Right ventricle myocardium superior (tissue), 1 donor: ENCODE measurements at regions not wholly inside any gene's neighbourhood (a gene's known extent, or its start where the extent isn't known, plus 50 kb on each side); places are given as distances from the start of the nearest gene placed in this dataset.
"Not testable (repeated sequence)": the region's sequence is repeated elsewhere in the genome, so short reads cannot be mapped to it uniquely, and the experiment has no call there.

Experiments
- ATAC-seq: fragments of 200-7000 bp; cut with Tn5 transposase; one replicate; pipeline ENCODE4 v1.9.1; 2020; ENCODE audit warnings: mild to moderate bottlenecking; ENCODE audit not compliant: poor library complexity
- DNase-seq: peaks from one replicate; pipeline ENCODE4 v3.0.0-alpha.2; 2020
- intact Hi-C: fragments of 100-400 bp; cut with DNase I; formaldehyde crosslinking; loops from one replicate; pipeline ENCODE4 v1.11.2; 2022
- donor health status: DM: no; HTN: yes; CAD: no; lungs with severe emphysema.

GRCh38 chr1:244276646-244277045, 175.1 kb downstream of the ADSS2 start:
- ATAC-seq: no peak
- no peak for DNase-seq
- intact Hi-C loops: no loop called here

- DNase-seq (no peak), ATAC-seq (no peak)
- intact Hi-C loops: no loop called here
Observed at GRCh38 chr1:244280201-244280600, 171.5 kb downstream of the ADSS2 start.

DNA sequence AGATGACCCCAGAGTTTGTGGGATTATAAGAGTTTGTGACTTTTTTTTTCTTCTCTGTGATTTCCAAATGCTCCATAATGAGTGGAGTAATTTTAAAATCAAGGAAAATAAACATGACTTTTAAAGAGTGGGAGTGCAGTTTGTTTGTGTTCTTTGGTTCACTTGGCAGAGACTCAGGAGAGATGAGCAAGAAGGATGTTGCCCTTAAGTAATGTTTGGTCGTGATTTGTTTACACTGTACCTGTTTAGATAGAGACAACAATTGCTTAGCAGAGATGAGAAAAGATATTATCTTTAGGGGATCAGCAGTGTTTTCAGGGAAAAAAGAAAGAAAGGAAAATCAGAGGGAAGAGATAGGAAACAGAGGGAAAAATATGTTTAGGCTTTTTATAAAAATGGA, 170.8 kb downstream of the ADSS2 start:
- DNase-seq (no peak), ATAC-seq (no peak)
- intact Hi-C loops: no loop called here

DNA sequence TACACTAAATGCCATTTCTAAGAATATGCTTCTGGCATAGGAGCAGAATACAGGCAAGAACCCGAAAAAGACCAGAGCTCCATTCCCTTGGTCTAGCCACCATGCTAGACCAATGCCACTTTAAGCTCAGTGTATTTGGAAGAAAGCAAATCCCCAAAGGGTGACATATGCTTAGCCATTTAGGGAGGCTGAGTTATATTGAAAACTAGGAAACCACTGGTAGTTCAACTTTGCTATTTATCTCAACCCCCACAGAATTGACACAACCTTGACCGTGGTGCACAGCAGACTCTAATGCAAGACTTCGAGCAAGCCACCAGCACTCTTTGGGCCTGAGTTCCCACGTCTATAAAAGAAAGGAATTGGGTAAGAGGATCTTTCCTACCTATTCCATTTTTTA, 167.9 kb downstream of the ADSS2 start:
- no peak for ATAC-seq
- no peak for DNase-seq
- intact Hi-C loops: no loop called here

DNA sequence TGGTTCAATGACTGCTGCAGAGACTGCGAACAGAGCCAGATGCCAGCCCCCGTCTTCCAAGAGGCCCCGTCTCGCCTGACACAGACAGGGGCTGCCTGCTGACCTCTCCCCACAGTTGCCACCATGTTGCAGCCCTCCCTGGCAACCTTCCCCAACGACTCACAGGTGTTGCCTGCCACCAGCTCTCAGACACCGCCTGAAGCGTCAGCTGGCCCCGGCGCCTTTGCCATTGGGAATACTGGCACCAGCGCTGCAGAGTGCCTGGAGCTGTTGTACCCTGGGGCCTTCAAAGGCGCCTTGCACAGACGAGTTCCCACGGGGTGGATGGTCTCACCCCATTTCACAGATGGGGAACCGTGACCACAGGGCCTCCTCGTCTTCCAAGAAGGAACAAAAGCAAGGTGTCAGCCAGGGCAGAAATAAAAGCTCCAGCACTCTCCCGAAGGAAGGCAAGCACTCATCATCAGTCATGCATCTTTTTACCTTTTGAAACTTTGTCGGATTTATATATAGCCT, 167.0 kb downstream of the ADSS2 start:
- intact Hi-C loops: no loop called here
- ATAC-seq: no peak
- no peak for DNase-seq

- intact Hi-C loops: no loop called here
- no peak for DNase-seq
- no peak for ATAC-seq
Observed at GRCh38 chr1:244286341-244286740, 165.4 kb downstream of the ADSS2 start.

GRCh38 chr1:244287726-244288125, 164.0 kb downstream of the ADSS2 start:
- ATAC-seq (no peak), DNase-seq (no peak)

DNA sequence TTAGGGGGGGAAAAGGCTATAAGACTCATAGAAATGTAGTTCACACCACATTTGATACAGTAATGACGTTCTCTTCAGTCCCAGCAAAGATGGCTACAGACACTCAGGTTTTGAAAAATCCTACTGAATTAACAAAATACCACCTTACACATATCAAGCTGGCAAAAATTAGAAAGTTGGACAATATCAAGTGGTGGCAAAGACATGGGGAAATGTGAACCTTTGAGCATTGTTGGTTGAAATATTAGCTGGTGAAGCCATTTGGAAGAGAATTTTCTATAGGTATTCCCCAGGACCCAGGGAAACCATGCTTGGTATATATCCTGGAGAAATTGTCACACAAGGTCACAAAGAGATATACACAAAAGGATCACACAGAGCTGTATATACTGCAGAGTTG, 163.0 kb downstream of the ADSS2 start:
- intact Hi-C loops: no loop called here
- ATAC-seq (no peak), DNase-seq (no peak)

More at GRCh38 chr1:244287726-244288125, 164.0 kb downstream of the ADSS2 start:
- intact Hi-C loops: no loop called here

GRCh38 chr1:244289991-244290785, 161.5 kb downstream of the ADSS2 start:
- no peak for DNase-seq
- ATAC-seq: no peak
- intact Hi-C loops: no loop called here

DNA sequence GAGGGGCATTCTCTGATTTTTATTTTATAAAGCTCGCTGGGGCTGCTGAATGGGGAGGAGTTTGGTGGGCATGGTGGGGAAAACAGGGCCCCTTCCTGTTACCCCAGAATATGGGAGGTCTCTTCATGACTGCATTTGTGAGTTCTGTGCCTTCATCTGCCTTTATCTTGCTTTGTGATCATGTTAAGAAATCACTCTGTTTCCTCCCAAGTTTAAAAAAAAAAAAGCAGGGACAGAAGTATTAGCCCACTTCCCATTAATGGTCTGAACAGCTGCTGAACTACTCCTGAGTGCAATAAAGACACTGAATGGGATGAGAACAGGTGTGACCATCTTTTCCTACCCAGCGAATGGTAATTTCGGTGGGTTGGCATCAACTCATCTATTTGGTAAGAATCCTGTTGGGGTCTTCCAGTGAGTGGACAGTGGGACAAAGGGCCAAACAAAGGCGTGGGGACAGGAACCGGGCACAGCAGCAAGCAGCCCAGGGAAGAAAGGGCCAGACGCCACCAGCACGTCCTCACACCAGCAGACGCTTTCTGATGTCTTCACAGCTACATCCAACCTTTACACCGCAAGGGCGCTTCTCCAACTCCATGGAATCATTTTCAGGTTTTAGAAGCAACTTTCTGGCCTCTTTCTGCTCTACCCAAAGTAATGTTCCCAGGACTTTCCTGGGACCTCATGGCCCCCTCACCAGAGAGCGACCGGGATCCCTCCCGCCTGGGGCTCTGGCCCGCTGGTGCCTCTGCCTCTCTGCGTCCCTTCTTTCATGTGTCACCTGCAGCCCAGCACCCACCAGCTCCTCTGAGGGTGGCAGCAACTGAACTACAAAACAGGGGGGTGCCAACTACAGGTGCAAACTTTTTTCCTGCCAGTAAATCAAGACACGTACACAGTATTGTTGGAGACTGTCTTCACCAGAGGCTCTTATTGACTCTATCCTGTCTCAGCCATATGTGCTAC, 160.2 kb downstream of the ADSS2 start:
- intact Hi-C loops: no loop called here
- ATAC-seq: no peak

GRCh38 chr1:244294599-244295224, 157.0 kb downstream of the ADSS2 start:
- ATAC-seq: no peak

More for the DNA sequence above, 160.2 kb downstream of the ADSS2 start:
- no peak for DNase-seq

DNA sequence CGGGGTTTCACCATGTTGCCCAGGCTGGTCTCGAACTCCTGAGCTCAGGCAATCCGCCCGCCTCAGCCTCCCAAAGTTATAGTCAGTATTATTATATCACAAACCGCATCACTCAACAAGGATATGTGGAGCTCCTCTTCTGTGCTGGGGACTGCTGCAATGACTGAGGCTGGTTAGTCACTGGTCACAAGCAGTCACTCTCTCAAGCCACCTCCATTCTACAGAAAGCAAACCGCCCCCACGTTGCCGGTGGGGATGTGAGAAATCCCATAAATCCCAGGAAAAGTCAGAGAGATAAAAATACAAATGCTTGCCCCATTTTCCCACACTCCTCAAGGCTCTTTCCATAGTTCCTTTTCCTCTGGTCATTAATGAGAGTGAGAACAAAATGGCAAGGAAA, 155.7 kb downstream of the ADSS2 start:
- ATAC-seq (no peak), DNase-seq (no peak)
- intact Hi-C loops: no loop called here

More at GRCh38 chr1:244294599-244295224, 157.0 kb downstream of the ADSS2 start:
- intact Hi-C loops: no loop called here
- no peak for DNase-seq

- no peak for DNase-seq
- intact Hi-C loops: no loop called here
- ATAC-seq: no peak
Observed at GRCh38 chr1:244296447-244296846, 155.3 kb downstream of the ADSS2 start.

GRCh38 chr1:244297087-244297486, 154.6 kb downstream of the ADSS2 start:
- intact Hi-C loops: no loop called here
- ATAC-seq (no peak), DNase-seq (no peak)

DNA sequence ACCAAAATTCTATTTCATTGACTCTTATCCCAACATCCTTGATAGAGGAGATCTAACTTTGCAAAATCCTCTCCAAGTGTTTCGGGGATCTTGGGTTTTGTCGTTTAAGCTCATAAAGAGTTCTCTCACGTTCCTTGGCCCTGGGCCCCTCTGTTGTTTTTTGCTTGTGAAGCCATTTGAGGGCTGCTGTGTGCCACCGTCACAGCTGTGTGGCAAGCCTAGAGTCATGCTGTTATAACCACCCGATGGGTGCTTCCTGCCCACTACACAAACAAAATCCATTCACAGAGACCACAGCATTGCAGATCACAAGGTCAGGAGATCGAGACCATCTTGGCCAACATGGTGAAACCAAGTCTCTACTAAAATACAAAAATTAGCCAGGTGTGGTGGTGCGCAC, 154.1 kb downstream of the ADSS2 start:
- DNase-seq (no peak), ATAC-seq (no peak)
- intact Hi-C loops: no loop called here

DNA sequence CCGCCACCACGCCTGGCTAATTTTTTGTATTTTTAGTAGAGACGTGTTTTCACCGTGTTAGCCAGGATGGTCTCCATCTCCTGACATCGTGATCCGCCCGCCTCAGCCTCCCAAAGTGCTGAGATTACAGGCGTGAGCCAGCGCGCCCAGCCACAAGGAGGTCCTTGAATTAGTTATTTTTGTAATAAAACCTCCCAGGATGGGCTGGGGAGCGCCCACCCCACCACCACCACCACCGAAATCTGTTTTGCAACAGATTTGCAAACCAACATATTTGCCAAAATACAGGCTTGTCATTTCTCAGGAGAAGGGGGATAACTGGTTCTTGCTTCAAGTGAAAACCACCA, 151.7 kb downstream of the ADSS2 start:
- intact Hi-C loops, ATAC-seq, DNase-seq: not testable (repeated sequence)

- no peak for ATAC-seq
- intact Hi-C loops: no loop called here
- DNase-seq: no peak
Observed at GRCh38 chr1:244301595-244302130, 150.0 kb downstream of the ADSS2 start.

DNA sequence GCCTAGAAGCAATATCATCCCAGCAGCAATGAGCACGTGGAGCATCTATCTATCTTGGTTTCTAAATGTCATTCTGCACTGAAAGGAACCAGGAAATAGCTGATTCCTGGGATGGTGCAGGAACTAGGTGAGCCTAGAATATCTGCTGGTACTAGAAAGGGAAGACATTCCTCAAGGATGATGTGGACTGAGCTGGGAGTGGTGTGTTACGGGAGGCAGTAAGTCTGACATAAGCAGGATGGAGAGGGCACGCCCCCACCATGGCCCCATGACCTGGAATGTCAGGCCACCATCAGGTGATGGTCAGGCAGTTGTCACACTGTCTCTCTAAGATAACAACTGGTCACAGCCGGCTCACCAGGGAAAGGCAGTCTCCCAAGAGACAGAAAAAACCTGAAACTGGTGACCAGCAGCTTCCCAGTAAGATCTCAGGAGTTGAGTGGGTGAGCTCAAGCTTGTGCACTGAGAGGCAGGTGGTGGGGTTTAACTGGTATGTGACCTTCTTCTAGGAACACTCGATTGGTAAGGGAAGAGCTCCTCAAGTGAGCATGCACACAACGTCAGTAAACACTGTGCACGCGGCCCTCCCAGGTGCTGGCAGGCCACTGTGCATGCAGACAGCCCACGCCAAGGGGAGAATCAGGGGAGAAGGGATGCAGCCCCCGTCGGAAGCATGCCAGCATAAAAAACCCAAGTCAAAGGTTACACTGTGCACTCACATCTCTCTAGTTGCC, 148.7 kb downstream of the ADSS2 start:
- intact Hi-C loops: no loop called here
- ATAC-seq (no peak), DNase-seq (no peak)
